MM.1S (cell line): ENCODE measurements at regions not wholly inside any gene's neighbourhood (a gene's known extent, or its start where the extent isn't known, plus 50 kb on each side); places are given as distances from the start of the nearest gene placed in this dataset.

Source experiments
- DNase-seq: peaks from one replicate; pipeline ENCODE4 v3.0.0-alpha.2; 2015
- H2AFZ ChIP-seq: fragments of 300-600 bp; sonication (generic); 2 replicates; pipeline ENCODE4 v1.6.0; 2016; ENCODE audit warnings: antibody characterized with exemption, low read length
- H3F3A ChIP-seq: fragments of 300-600 bp; sonication (generic); 2 replicates; pipeline ENCODE4 v1.6.1; 2016; ENCODE audit warnings: mild to moderate bottlenecking, antibody characterized with exemption, low read length, moderate library complexity, mixed read lengths; ENCODE audit not compliant: insufficient read depth
- H3K27ac ChIP-seq: fragments of 300-600 bp; sonication (generic); 2 replicates; pipeline ENCODE4 v1.5.1; 2016; ENCODE audit warnings: mild to moderate bottlenecking, low read length
- H3K27me3 ChIP-seq: fragments of 300-600 bp; sonication (generic); replicated peaks from 2 replicates; pipeline ENCODE4 v1.6.0; 2016; ENCODE audit warnings: low read length; ENCODE audit not compliant: insufficient read depth
- H3K36me3 ChIP-seq: fragments of 300-600 bp; sonication (generic); replicated peaks from 2 replicates; pipeline ENCODE4 v1.6.1; 2016; ENCODE audit warnings: mild to moderate bottlenecking, low read length, mixed read lengths; ENCODE audit not compliant: insufficient read depth
- H3K4me1 ChIP-seq: fragments of 300-600 bp; sonication (generic); 2 replicates; pipeline ENCODE4 v1.6.1; 2016; ENCODE audit warnings: low read length, mixed read lengths
- H3K4me2 ChIP-seq: fragments of 300-600 bp; sonication (generic); 2 replicates; pipeline ENCODE4 v1.6.0; 2016; ENCODE audit warnings: low read depth, low read length
- H3K4me3 ChIP-seq: fragments of 300-600 bp; sonication (generic); 2 replicates; pipeline ENCODE4 v1.5.1; 2016; ENCODE audit warnings: low read length, mixed read lengths
- H3K79me2 ChIP-seq: fragments of 300-600 bp; sonication (generic); 2 replicates; pipeline ENCODE4 v1.6.1; 2016; ENCODE audit warnings: mixed run types, low read length, mixed read lengths
- H3K9ac ChIP-seq: fragments of 300-600 bp; sonication (generic); 2 replicates; pipeline ENCODE4 v1.6.1; 2016; ENCODE audit warnings: low read length, mixed read lengths
- H3K9me2 ChIP-seq: fragments of 300-600 bp; sonication (generic); replicated peaks from 2 replicates; pipeline ENCODE4 v1.6.1; 2016; ENCODE audit warnings: mild to moderate bottlenecking, low read length, mixed read lengths; ENCODE audit not compliant: insufficient read depth
- H3K9me3 ChIP-seq: fragments of 300-600 bp; sonication (generic); replicated peaks from 2 replicates; pipeline ENCODE4 v1.6.1; 2016; ENCODE audit warnings: mild to moderate bottlenecking, low read length, mixed read lengths; ENCODE audit not compliant: insufficient read depth
- H4K20me1 ChIP-seq: fragments of 300-600 bp; sonication (generic); 2 replicates; pipeline ENCODE4 v1.6.1; 2016; ENCODE audit warnings: mild to moderate bottlenecking, low read length, moderate library complexity, mixed read lengths; ENCODE audit not compliant: insufficient read depth
- EZH2 ChIP-seq: fragments of 300-600 bp; sonication (generic); optimal IDR thresholded peaks from 2 replicates; pipeline ENCODE3; 2017; ENCODE audit warnings: low read depth, mild to moderate bottlenecking, antibody characterized with exemption, low read length, mixed read lengths
- EZH2phosphoT487 ChIP-seq: fragments of 300-600 bp; sonication (generic); IDR thresholded peaks from 2 replicates; pipeline ENCODE4 v1.6.1; 2018; ENCODE audit warnings: antibody characterized with exemption, low read length
- TF ChIP-seq, protein P1 (sequence below): fragments of 300-600 bp; sonication (generic); IDR thresholded peaks from 2 replicates; pipeline ENCODE4 v1.5.1; 2016; ENCODE audit warnings: antibody characterized with exemption, low read length, mixed read lengths

DNA sequence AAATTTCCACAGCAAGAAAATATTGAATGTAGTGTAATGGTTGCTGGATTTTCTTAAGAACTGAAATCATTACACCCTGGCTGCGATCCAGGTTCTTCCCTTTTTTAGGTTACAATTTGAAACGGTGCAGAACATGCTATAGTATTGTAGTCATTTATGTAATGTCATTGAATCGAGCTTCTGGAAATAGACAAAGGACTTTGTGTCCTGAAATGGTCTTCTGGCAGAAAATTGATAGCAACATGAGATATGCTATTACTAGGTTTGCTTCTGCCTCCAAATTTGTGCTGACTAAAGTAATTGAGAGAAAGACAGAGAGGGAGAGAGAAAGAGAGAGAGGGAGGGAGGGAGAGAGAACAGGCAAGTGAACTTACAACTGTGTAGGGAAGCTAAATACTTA lies 146.2 kb upstream of the NFIA start:
- Histone ChIP-seq H3K9me2 (no peaks in the 10 kb centered on the region), H3K9ac (no peak overlapping the region), H3K4me3 (no peak overlapping the region), H3K4me2 (no peak overlapping the region), H3K9me3 (no peaks in the 10 kb centered on the region), H3K27ac (no peak overlapping the region), H4K20me1 (no peaks in the 10 kb centered on the region), H3K79me2 (no peaks in the 10 kb centered on the region), H3K27me3 (no peaks in the 10 kb centered on the region), H3K4me1 (no peaks in the 10 kb centered on the region), H3F3A (no peaks in the 10 kb centered on the region), H3K36me3 (no peaks in the 10 kb centered on the region), H2AFZ (no peak overlapping the region)
- TF ChIP-seq EZH2 (no peak), EZH2phosphoT487 (no peak)
- TF ChIP-seq, protein P1, sequence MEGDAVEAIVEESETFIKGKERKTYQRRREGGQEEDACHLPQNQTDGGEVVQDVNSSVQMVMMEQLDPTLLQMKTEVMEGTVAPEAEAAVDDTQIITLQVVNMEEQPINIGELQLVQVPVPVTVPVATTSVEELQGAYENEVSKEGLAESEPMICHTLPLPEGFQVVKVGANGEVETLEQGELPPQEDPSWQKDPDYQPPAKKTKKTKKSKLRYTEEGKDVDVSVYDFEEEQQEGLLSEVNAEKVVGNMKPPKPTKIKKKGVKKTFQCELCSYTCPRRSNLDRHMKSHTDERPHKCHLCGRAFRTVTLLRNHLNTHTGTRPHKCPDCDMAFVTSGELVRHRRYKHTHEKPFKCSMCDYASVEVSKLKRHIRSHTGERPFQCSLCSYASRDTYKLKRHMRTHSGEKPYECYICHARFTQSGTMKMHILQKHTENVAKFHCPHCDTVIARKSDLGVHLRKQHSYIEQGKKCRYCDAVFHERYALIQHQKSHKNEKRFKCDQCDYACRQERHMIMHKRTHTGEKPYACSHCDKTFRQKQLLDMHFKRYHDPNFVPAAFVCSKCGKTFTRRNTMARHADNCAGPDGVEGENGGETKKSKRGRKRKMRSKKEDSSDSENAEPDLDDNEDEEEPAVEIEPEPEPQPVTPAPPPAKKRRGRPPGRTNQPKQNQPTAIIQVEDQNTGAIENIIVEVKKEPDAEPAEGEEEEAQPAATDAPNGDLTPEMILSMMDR: no peak
- DNase-seq: no peak

DNA sequence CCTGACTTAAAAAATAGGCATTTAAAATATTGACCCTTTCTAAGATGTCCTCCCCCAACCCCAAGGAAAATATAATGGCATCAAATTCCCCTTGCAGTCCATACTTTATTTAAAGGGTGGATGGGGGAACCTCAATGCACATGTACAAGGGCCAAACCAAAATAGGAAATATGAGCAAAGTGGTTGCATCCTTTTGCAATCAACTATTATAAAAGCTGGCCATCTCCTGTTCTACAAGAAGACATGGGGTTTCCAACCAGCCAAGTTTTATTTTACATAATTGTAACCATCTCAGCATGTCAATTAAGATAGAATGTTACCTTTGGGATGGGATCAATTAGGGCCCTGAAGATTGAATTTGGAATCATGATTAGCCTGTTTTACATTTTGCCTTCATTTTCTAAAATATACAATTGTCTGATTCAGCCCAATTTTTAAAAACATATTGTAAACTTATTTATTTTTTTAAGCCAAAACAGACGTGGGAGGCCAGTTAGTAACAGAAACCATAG lies 146.7 kb upstream of the NFIA start:
- Histone ChIP-seq H3K9me2 (no peaks in the 10 kb centered on the region), H3K9ac (no peak overlapping the region), H3K36me3 (no peaks in the 10 kb centered on the region), H2AFZ (no peak overlapping the region), H3K79me2 (no peaks in the 10 kb centered on the region), H3K4me2 (no peak overlapping the region), H4K20me1 (no peaks in the 10 kb centered on the region), H3K27ac (no peak overlapping the region), H3K9me3 (no peaks in the 10 kb centered on the region), H3K27me3 (no peaks in the 10 kb centered on the region), H3F3A (no peaks in the 10 kb centered on the region), H3K4me3 (no peak overlapping the region), H3K4me1 (no peaks in the 10 kb centered on the region)
- TF ChIP-seq, protein P1: no peak
- no peak for TF ChIP-seq EZH2
- TF ChIP-seq EZH2phosphoT487: no peak
- DNase-seq: no peak

DNA sequence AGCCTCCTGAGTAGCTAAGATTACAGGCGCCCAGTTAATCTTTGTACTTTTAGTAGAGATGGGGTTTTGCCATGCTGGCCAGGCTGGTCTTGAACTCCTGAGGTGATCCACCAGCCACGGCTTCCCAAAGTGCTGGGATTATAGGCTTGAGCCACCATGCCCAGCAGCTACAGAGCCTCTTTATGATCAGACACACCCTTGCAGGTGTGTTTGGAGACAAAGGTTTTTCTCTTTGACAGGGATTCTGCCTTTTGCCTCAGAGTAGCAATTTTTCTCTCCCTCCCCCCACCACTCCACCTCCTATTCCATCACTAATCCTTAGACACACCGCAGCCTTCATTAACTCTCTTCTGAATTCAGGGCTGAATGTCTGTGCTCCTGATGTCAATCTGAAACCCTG lies 152.2 kb upstream of the NFIA start:
- Histone ChIP-seq H3K4me2 (no peak overlapping the region), H3K9me3 (no peaks in the 10 kb centered on the region), H3K27ac (no peak overlapping the region), H3K79me2 (no peaks in the 10 kb centered on the region), H3K4me1 (no peaks in the 10 kb centered on the region), H2AFZ (no peak overlapping the region), H3K4me3 (no peak overlapping the region), H3K36me3 (no peaks in the 10 kb centered on the region), H3K9me2 (no peaks in the 10 kb centered on the region), H3K9ac (no peak overlapping the region), H3K27me3 (no peaks in the 10 kb centered on the region), H3F3A (no peaks in the 10 kb centered on the region), H4K20me1 (no peaks in the 10 kb centered on the region)
- TF ChIP-seq EZH2 (no peak), EZH2phosphoT487 (no peak)
- TF ChIP-seq, protein P1: no peak
- DNase-seq: no peak
